DND-41 (cell line): ENCODE measurements at regions not wholly inside any gene's neighbourhood (a gene's known extent, or its start where the extent isn't known, plus 50 kb on each side); places are given as distances from the start of the nearest gene placed in this dataset.

Source experiments
- ATAC-seq: fragments of 200-7000 bp; cut with Tn5 transposase; 3 replicates; pipeline ENCODE4 v1.9.1; 2021; ENCODE audit warnings: low read depth; ENCODE audit not compliant: insufficient read depth
- DNase-seq: peaks from one replicate; pipeline ENCODE4 v3.0.0-alpha.2; 2020
- H2AFZ ChIP-seq: 2 replicates; pipeline ENCODE4 v1.6.0; 2012; ENCODE audit warnings: low read depth, low read length
- H3K27ac ChIP-seq: 2 replicates; pipeline ENCODE4 v1.5.1; 2012; ENCODE audit warnings: low read length, inconsistent platforms
- H3K27me3 ChIP-seq: fragments of 200-600 bp; sonication (generic); 2 replicates; pipeline ENCODE4 v1.6.0; 2012; ENCODE audit warnings: low read length, mild to moderate bottlenecking, inconsistent platforms; ENCODE audit not compliant: insufficient read depth, poor library complexity
- H3K36me3 ChIP-seq: 2 replicates; pipeline ENCODE4 v1.5.1; 2012; ENCODE audit warnings: low read length, inconsistent platforms; ENCODE audit not compliant: insufficient read depth
- H3K4me1 ChIP-seq: 2 replicates; pipeline ENCODE4 v1.5.1; 2012; ENCODE audit warnings: mild to moderate bottlenecking, low read length; ENCODE audit not compliant: insufficient read depth
- H3K4me2 ChIP-seq: 2 replicates; pipeline ENCODE4 v1.6.0; 2012; ENCODE audit warnings: mild to moderate bottlenecking, moderate library complexity, low read length, inconsistent platforms; ENCODE audit not compliant: insufficient read depth
- H3K4me3 ChIP-seq, 2 experiments: fragments of 200-600 bp in 1 of 2; shearing (Covaris generic) in 1 of 2; 2 replicates each; pipeline ENCODE4 v1.5.1; 2012 to 2016; ENCODE audit warnings: inconsistent platforms in 2 of 2, low read length in 2 of 2, mild to moderate bottlenecking in 2 of 2, low read depth in 1 of 2, moderate library complexity in 1 of 2
- H3K79me2 ChIP-seq: 2 replicates; pipeline ENCODE4 v1.6.0; 2012; ENCODE audit warnings: low read length, inconsistent platforms; ENCODE audit not compliant: insufficient read depth
- H3K9ac ChIP-seq: 2 replicates; pipeline ENCODE4 v1.6.0; 2012; ENCODE audit warnings: low read depth, mild to moderate bottlenecking, inconsistent platforms, low read length, moderate library complexity
- H3K9me3 ChIP-seq: 2 replicates; pipeline ENCODE4 v1.5.1; 2012; ENCODE audit warnings: low read length, moderate library complexity, mild to moderate bottlenecking, inconsistent platforms; ENCODE audit not compliant: insufficient read depth, severe bottlenecking
- H4K20me1 ChIP-seq: 2 replicates; pipeline ENCODE4 v1.6.0; 2012; ENCODE audit warnings: low read length; ENCODE audit not compliant: insufficient read depth
- CTCF ChIP-seq: IDR thresholded peaks from 2 replicates; pipeline ENCODE4 v1.5.1; 2012; ENCODE audit warnings: borderline replicate concordance, low read length, moderate library complexity, mild to moderate bottlenecking; ENCODE audit not compliant: poor library complexity, severe bottlenecking; ENCODE audit errors: extremely low read depth
- EZH2 ChIP-seq: IDR thresholded peaks from 3 replicates; pipeline ENCODE4 v1.6.1; 2012; ENCODE audit warnings: borderline replicate concordance, low read depth, mild to moderate bottlenecking, moderate library complexity, low read length, inconsistent platforms; ENCODE audit not compliant: severe bottlenecking

DNA sequence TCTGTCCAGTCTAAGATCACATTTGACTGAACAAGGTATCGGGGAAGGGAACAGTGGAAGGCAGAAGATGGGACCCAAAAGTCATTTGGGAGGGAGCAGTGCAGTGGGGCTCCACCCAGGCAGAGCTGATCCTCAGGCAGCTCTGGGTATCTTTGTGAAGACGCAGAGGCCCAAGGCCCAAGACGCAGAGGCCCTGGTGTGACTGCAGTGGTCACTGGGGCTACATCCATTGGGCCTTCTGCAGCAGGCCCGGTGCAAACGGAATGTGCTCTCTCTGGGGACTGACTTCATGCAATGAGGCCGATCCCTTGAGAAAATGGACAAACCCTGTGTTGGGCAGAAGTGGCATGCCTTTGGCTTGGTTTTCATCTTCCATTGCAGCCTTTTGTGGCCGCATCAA, 463.4 kb upstream of the ZNF507 start:
- TF ChIP-seq CTCF = no peak
- Histone ChIP-seq H3K27me3 (no peaks in the 10 kb centered on the region), H4K20me1 (no peaks in the 10 kb centered on the region), H3K4me2 (no peak overlapping the region), H3K9me3 (no peaks in the 10 kb centered on the region), H3K4me1 (no peaks in the 10 kb centered on the region), H3K9ac (no peak overlapping the region), H3K4me3 (no peak overlapping the region), H2AFZ (no peak overlapping the region), H3K27ac (no peak overlapping the region), H3K36me3 (no peaks in the 10 kb centered on the region), H3K79me2 (no peaks in the 10 kb centered on the region)
- ATAC-seq = no peak
- no peak for DNase-seq

GRCh38 chr19:31882709-31883108, 462.7 kb upstream of the ZNF507 start:
- Histone ChIP-seq H3K4me2 (no peak overlapping the region), H3K27me3 (no peaks in the 10 kb centered on the region), H4K20me1 (no peaks in the 10 kb centered on the region), H3K4me1 (no peaks in the 10 kb centered on the region), H3K4me3 (no peak overlapping the region), H3K9ac (no peak overlapping the region), H3K79me2 (no peaks in the 10 kb centered on the region), H3K9me3 (no peaks in the 10 kb centered on the region), H3K36me3 (no peaks in the 10 kb centered on the region), H2AFZ (no peak overlapping the region), H3K27ac (no peak overlapping the region)
- no peak for DNase-seq
- no peak for ATAC-seq
- TF ChIP-seq EZH2 (no peak), CTCF (no peak)

DNA sequence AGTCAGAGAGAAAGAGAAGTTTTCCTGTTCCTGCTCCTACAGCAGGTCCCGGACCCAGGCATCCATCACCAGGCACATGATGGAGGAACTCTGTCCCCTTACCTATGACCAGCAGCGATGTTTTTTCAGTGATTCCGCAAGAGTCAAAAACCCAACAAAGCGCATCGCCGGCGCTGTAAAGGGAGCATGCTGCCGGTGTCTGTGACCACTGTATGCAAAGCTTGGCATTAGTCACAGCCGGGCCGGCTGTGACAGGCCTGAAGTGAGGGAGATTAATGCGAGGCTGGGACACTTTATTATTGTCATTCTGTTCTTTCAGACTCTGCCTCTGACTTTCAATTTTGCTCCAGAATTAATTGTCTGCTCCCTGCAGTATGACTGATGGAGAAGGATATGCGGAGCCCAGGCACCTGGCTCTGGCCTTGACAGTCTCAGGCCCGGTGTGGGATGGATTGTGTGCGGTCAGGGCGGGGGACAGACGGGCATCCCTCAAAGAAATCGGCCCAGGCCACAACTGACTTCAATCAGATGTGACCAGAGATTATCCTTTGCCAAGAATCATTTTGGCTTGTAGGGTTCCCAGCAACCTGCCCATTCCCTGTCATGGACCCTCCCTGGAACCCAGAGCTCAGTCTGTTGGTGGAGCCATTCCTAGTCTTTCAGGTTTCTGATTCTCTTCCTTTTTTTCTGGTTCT, 462.0 kb upstream of the ZNF507 start:
- DNase-seq (no peak), ATAC-seq (no peak)
- no peaks in the 10 kb centered on the region for H3K79me2 ChIP-seq
- H3K4me3 ChIP-seq = no peak overlapping the region
- no peaks in the 10 kb centered on the region for H4K20me1 ChIP-seq
- H3K9me3 ChIP-seq = no peaks in the 10 kb centered on the region
- H3K27me3 ChIP-seq = no peaks in the 10 kb centered on the region
- no peaks in the 10 kb centered on the region for H3K36me3 ChIP-seq
- H2AFZ ChIP-seq = no peak overlapping the region
- no peak overlapping the region for H3K4me2 ChIP-seq
- H3K27ac ChIP-seq = no peak overlapping the region
- no peaks in the 10 kb centered on the region for H3K4me1 ChIP-seq
- H3K9ac ChIP-seq = no peak overlapping the region
- TF ChIP-seq CTCF (no peak), EZH2 (no peak)

- H3K4me3 ChIP-seq = no peak overlapping the region
- no peaks in the 10 kb centered on the region for H3K27me3 ChIP-seq
- H3K4me2 ChIP-seq = no peak overlapping the region
- no peak overlapping the region for H3K27ac ChIP-seq
- no peak overlapping the region for H3K9ac ChIP-seq
- H3K4me1 ChIP-seq = no peaks in the 10 kb centered on the region
- H3K36me3 ChIP-seq = no peaks in the 10 kb centered on the region
- no peaks in the 10 kb centered on the region for H4K20me1 ChIP-seq
- H3K79me2 ChIP-seq = no peaks in the 10 kb centered on the region
- no peak overlapping the region for H2AFZ ChIP-seq
- DNase-seq (no peak), ATAC-seq (no peak)
- H3K9me3 ChIP-seq = no peaks in the 10 kb centered on the region
- TF ChIP-seq CTCF (no peak), EZH2 (no peak)
Observed at GRCh38 chr19:31885280-31885853, 460.0 kb upstream of the ZNF507 start.
